ENCODE measurements at regions not wholly inside any gene's neighbourhood (a gene's known extent, or its start where the extent isn't known, plus 50 kb on each side); places are given as distances from the start of the nearest gene placed in this dataset.
"Not testable (repeated sequence)": the region's sequence is repeated elsewhere in the genome, so short reads cannot be mapped to it uniquely, and the experiment has no call there.

DNA sequence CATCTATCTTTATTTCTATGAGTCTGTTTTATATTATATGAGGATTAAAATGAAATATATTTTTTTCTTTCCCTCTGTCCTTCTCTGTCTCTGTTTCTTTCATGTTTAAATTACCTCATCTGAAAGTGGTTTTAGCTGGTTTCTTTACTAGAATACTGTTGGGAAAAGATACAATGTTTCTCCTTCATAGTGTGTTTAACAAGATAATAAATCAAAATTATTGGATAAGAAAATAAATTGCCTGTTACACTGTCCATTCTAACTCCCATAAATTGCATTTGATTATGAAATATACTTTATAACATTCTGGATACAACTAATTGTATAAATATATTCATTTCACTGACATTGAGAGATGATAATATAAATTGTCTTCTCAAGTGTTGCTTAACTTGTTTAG lies 1168.0 kb downstream of the PLA2G4A start:
- no peak for DNase-seq (ENCODE audit: low read depth in 2 of 3, low spot score in 2 of 3)

- no peak for DNase-seq (ENCODE audit: low read depth in 2 of 3, low spot score in 2 of 3)
Measured at GRCh38 chr1:187999973-188000372, 1171.2 kb downstream of the PLA2G4A start.

DNA sequence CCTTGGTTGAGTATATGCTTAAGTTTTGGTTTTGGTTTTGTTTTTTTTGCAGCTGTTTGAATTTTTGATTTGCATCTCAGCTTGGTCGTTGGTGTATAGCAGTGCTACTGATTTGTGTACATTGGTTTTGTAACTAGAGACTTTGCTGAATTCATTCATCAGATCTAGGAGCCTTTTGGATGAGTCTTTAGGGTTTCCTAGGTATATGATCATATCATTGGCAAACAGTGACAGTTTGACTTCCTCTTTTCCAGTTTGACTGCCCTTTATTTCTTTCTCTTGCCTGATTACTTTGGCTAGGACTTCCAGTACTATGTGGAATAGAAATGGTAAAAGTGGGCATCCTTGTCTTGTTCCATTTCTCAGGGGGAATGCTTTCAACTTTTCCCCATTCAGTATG lies 1174.9 kb downstream of the PLA2G4A start:
- DNase-seq (ENCODE audit: low read depth in 2 of 3, low spot score in 2 of 3), result not testable (repeated sequence)

DNA sequence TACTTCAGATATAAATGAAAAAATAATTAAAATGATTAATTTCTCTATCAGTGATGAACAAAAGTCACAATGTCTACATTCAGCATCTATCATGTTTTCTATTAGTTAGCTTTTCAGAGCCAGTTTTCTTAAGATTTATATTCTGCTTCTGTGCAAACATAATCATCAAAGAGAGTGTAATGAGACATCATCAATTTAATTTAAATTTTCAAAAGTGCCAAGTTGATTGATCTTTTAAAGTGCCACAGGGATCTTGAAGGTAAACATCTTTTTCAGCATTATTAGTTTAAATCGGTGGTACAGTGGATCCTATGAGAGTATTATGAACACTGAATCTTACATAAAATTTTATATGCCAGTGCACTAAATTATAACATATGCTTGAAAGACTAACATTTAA lies 1176.1 kb downstream of the PLA2G4A start:
- DNase-seq (ENCODE audit: low read depth in 2 of 3, low spot score in 2 of 3), result no peak

DNA sequence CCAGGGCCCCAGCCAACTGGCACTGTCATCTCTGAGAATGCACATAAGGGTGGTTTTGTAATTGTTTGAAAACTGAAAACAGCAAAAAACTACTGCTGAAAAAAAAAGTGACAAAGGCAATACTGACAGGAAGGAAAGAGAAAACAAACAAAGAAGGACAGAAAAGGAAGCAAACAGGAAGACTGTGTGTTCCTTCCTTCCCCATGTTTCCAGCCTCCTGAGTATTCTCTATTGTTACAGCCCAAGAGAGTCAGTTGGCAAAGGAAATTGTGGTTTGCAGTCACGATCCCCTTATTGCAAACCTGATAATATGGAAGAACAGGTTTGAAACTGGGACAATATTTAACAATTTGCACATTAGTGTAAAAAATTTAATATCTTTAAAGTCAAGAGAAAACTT lies 1177.6 kb downstream of the PLA2G4A start:
- no peak for DNase-seq (ENCODE audit: low read depth in 2 of 3, low spot score in 2 of 3)

GRCh38 chr1:188013222-188013849 lies 1184.6 kb downstream of the PLA2G4A start:
- DNase-seq (ENCODE audit: low read depth in 2 of 3, low spot score in 2 of 3), result not testable (repeated sequence)

DNA sequence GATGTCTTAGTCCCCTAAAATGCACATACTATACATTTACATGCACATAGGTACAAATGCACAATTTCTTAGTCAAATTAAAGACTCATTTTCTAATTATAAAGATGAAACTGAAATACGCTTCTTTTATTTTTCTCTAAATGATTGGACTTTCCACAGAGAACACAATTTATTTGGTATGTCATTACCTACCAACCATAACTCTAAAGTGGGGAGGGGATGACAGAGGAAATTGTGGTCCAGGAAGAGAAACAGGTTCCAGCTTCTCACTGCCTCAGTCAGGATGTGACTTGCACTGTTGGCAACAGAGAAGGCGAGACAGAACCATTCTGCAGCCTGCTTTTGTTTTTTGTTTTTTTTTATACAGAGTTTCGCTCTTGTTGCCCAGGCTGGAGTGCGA lies 1189.2 kb downstream of the PLA2G4A start:
- no peak for DNase-seq (ENCODE audit: low read depth in 2 of 3, low spot score in 2 of 3)

DNA sequence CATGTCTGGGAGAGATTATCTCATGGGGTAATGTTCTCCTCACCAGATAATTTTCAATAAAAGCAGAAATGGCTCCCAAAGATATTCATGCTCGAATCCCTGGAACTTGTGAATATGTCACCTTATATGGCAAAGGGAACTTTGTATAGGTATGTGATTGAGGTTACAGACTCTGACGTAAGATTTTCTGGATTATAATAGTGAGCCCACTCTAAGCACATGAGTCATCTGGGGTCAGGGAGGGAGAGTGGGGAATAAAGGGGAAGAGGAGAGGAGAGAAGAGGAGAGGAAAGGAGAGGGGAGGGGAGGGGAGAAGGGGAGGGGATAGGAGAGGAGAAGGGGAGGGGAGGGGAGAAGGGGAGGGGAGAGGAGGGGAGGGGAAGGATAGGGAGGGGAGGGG lies 1193.9 kb downstream of the PLA2G4A start:
- no peak for DNase-seq (ENCODE audit: low read depth in 2 of 3, low spot score in 2 of 3)

- no peak for DNase-seq (ENCODE audit: low read depth in 2 of 3, low spot score in 2 of 3)
Measured at GRCh38 chr1:188023206-188023605, 1194.5 kb downstream of the PLA2G4A start.

- no peak for DNase-seq (ENCODE audit: low read depth in 2 of 3, low spot score in 2 of 3)
Measured at GRCh38 chr1:188027613-188028012, 1198.9 kb downstream of the PLA2G4A start.

DNA sequence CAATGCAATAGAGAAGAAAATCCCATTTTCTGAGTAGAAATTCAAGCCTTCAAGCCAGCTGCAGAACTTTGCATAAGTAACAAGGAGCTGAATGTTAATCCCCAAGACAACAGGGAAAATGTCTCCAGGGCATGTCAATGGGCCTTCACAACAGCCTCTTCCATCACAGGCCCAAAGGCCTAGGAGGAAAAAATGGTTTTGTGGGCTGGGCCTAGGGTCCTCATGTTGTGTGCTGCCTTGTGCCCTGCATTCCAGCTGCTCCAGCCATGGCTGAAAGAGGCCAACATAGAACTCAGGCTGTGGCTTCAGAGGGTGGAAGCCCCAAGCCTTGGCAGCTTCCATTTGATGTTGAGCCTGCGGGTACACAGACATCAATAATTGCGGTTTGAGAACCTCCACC lies 1208.8 kb downstream of the PLA2G4A start:
- DNase-seq (ENCODE audit: low read depth in 2 of 3, low spot score in 2 of 3), result not testable (repeated sequence)

DNA sequence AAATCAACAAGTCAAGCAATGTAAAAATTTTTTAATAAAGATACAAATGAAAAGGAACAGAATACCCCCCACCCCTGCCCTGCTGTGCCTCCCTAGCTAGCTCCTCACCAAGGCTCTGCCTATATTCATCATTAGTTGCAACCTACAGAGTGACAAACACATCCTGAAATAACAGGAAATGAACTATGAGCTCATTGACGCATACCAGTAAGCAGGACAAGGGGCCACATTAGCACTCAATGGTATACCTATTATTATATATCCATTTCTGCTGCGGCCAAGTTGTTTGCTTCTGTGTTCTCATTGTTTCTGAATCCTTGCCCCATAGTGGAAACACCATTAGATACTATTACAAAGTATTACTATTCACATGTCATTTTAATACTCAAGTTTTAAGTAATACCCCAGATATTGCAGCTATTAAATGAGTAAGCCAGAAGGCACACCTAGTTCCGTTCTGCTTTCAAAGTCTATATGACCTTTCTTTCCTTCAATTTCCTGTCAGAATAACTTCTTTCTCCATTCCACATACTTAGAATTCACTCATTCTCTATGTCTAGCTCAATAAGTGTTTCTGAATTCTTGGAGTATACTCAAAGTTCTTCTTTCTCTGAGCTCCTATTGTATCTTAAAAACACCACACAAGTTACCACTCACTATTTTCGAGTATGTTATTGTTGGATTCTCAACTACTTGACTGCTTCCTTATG lies 1214.9 kb downstream of the PLA2G4A start:
- DNase-seq (ENCODE audit: low read depth in 2 of 3, low spot score in 2 of 3), result no peak

GRCh38 chr1:188050250-188050649 lies 1221.5 kb downstream of the PLA2G4A start:
- no peak for DNase-seq (ENCODE audit: low read depth in 2 of 3, low spot score in 2 of 3)

DNA sequence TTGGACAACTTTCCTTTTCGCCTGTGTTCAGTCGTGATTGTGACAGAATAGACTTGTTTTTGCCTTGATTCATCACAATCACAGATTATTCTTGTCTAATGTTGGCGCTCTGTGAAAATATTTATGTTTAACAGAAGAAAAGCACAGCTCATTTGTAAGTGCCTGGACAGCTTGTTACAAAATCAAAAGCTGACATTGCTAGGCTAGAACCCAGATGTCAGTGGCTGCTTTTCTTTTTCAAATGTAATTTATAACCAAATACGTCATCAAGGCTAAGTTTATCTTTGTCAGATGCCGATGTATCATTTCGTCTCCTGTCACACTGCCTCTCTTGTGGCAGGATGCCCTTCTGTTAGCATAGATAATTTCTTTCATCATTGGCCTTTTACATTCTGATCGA lies 1227.3 kb downstream of the PLA2G4A start:
- no peak for DNase-seq (ENCODE audit: low read depth in 2 of 3, low spot score in 2 of 3)

DNA sequence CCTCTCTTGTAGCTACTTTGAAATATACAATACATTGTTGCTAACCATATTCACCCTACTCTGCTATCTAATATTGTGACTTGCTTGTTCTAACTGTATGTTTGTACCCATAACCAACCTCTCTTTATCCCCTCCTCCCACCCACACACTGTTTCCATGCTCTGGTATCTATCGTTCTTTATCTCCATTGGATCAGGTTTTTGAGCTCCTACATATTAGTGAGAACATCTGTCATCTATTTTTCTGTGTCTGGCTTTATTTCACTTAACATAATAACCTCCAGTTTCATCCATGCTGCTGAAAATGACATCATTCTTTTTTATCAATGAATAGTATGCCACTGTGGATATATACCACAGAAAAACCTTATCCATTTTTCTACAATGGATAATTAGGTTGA lies 1230.1 kb downstream of the PLA2G4A start:
- DNase-seq (ENCODE audit: low read depth in 2 of 3, low spot score in 2 of 3), result no peak

- no peak for DNase-seq (ENCODE audit: low read depth in 2 of 3, low spot score in 2 of 3)
Measured at GRCh38 chr1:188061881-188062280, 1233.1 kb downstream of the PLA2G4A start.

- no peak for DNase-seq (ENCODE audit: low read depth in 2 of 3, low spot score in 2 of 3)
Measured at GRCh38 chr1:188062456-188062855, 1233.7 kb downstream of the PLA2G4A start.

DNA sequence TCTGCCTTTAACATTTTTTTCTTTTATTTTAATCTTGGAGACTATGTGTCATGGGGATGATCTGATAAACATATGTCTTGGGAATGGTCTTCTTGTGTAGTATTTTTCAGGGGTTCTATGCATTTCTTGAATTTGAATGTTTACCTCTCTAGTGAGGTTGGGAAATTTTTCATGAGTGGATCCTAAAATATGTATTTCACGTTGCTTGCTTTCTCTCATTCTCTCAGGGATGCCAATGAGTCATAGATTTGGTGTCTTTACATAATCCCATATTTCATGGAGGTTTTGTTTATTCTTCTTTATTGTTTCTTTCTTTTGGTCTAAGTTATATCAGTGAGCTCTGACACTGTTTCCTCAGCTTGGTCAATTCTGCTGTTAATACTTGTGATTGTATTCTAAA lies 1237.2 kb downstream of the PLA2G4A start:
- no peak for DNase-seq (ENCODE audit: low read depth in 2 of 3, low spot score in 2 of 3)

- DNase-seq (ENCODE audit: low read depth in 2 of 3, low spot score in 2 of 3), result no peak
Measured at GRCh38 chr1:188070848-188071247, 1242.1 kb downstream of the PLA2G4A start.

GRCh38 chr1:188089015-188089414 lies 1260.3 kb downstream of the PLA2G4A start:
- no peak for DNase-seq (ENCODE audit: low read depth in 2 of 3, low spot score in 2 of 3)

DNA sequence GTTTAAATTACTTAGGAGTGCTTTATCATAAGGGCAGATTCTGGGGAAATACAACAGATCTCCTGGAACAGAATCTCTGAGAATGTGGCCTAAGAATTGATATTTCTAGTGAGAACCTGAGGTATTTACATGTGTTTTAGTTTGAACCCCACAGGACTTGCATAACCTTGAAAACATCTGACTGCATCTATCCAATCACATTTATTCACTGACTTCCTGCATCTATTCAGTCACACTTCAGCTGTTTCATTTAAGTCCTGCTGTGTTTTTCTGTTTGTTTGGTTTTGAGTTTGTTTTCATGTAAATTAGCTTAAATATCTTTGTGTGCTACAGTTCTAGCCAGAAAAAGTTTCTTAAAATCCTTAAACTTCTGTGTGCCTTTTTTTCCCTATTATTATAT lies 1260.7 kb downstream of the PLA2G4A start:
- no peak for DNase-seq (ENCODE audit: low read depth in 2 of 3, low spot score in 2 of 3)

DNA sequence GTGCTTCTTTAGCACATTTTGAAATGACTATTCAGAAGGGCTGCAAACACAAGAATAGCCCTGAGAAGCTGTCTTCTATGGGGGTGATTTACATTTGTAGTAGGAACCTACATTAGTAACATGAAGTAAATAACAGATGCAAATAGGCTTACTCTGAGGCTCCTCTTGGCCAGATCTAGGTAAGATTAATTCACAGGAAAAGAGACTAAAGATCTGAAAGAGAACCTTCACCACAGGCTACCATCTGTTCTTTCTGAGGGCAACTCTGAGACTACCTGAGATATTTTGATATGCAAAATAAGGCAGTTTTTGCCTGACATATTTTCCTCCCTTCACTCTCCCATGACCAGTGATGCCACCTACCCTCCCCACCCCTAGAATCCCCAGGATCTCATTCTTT lies 1267.8 kb downstream of the PLA2G4A start:
- DNase-seq (ENCODE audit: low read depth in 2 of 3, low spot score in 2 of 3), result no peak

DNA sequence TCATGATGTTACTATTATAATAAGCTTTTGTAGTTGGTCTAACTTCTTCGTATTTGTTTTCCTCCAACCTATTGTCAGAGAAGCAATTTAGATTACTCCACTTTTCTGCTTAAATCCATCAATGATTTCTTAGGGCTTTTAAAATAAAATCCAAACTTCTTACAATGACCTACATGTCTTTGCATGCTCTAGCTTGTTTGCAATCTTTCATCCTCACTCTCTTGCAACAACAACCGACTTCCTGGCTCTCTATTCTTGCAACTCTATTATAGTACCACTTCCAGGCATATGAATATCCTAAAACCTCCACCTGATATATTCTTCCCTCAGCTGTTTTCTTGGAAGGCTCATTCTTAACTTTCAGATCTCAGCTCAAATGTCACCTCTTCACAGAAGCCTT lies 1288.7 kb downstream of the PLA2G4A start:
- no peak for DNase-seq (ENCODE audit: low read depth in 2 of 3, low spot score in 2 of 3)
